H1 (cell line): ENCODE measurements at regions not wholly inside any gene's neighbourhood (a gene's known extent, or its start where the extent isn't known, plus 50 kb on each side); places are given as distances from the start of the nearest gene placed in this dataset.

Experiments
- CTCF ChIA-PET: fragments of 300-600 bp; sonication (Branson Sonifier 250); formaldehyde crosslinking; loops from one replicate; lab custom pipeline; 2021; ENCODE audit not compliant: partially characterized antibody; lab: Charles Lee
- POLR2A ChIA-PET: fragments of 300-600 bp; sonication (Branson Sonifier 250); formaldehyde crosslinking; loops from one replicate; lab custom pipeline; 2021; ENCODE audit warnings: inconsistent platforms; ENCODE audit not compliant: partially characterized antibody; lab: Charles Lee
- DNase-seq, 2 experiments: peaks; one replicate each; pipeline versions ENCODE4 v3.0.0 to v3.0.0-alpha.2; 2010 to 2022; ENCODE audit warnings: low spot score in 2 of 2, low read depth in 1 of 2, mixed read lengths in 1 of 2
- FAIRE-seq: peaks from 2 replicates; lab custom pipeline; 2011; peaks lifted over from hg19 to GRCh38; lab: Jason Lieb, UNC
- H2AFZ ChIP-seq: 2 replicates; pipeline ENCODE4 v1.8.1; 2012; ENCODE audit warnings: low read length, inconsistent platforms
- H2AK5ac ChIP-seq: 2 replicates; pipeline ENCODE4 v1.6.1; 2013; ENCODE audit warnings: low read depth, low read length
- H2BK120ac ChIP-seq: replicated peaks from 2 replicates; pipeline ENCODE3; 2013; ENCODE audit warnings: low read depth, low read length, inconsistent platforms
- H2BK12ac ChIP-seq: 2 replicates; pipeline ENCODE4 v1.6.1; 2013; ENCODE audit warnings: low read depth, low read length
- H2BK15ac ChIP-seq: 2 replicates; pipeline ENCODE4 v1.6.1; 2013; ENCODE audit warnings: low read length
- H2BK20ac ChIP-seq: 2 replicates; pipeline ENCODE4 v1.6.1; 2013; ENCODE audit warnings: low read length
- H2BK5ac ChIP-seq: 2 replicates; pipeline ENCODE4 v1.6.1; 2013; ENCODE audit warnings: low read depth, low read length
- H3K14ac ChIP-seq: 2 replicates; pipeline ENCODE4 v1.6.1; 2013; ENCODE audit warnings: inconsistent platforms; ENCODE audit not compliant: insufficient read length
- H3K18ac ChIP-seq: 2 replicates; pipeline ENCODE4 v1.6.1; 2013; ENCODE audit warnings: low read length; ENCODE audit errors: extremely low read depth
- H3K23ac ChIP-seq: 2 replicates; pipeline ENCODE4 v1.6.1; 2013; ENCODE audit warnings: inconsistent platforms; ENCODE audit not compliant: insufficient read length
- H3K23me2 ChIP-seq: 2 replicates; pipeline ENCODE4 v1.6.1; 2013; ENCODE audit warnings: low read depth, low read length
- H3K27ac ChIP-seq: 2 replicates; pipeline ENCODE4 v1.6.1; 2011; ENCODE audit warnings: low read depth, low read length, inconsistent platforms
- H3K27me3 ChIP-seq, 4 experiments: replicated peaks in 1 of 4; 1 replicate in 1 of 4; 2 replicates in 3 of 4; pipeline versions ENCODE4 v1.6.1 to v1.8.1; 2011 to 2013; ENCODE audit warnings: low read length in 3 of 4, mild to moderate bottlenecking in 3 of 4, inconsistent platforms in 2 of 4, mixed read lengths in 2 of 4, moderate library complexity in 1 of 4; ENCODE audit not compliant: control insufficient read depth in 3 of 4, insufficient read depth in 3 of 4; ENCODE audit errors: extremely low read depth in 1 of 4
- H3K36me3 ChIP-seq, 4 experiments: 2 replicates each; pipeline versions ENCODE4 v1.6.1 to v1.8.1; 2011 to 2013; ENCODE audit warnings: mild to moderate bottlenecking in 4 of 4, low read length in 3 of 4, moderate library complexity in 2 of 4, control low read depth in 1 of 4, inconsistent platforms in 1 of 4; ENCODE audit not compliant: insufficient read depth in 4 of 4, control insufficient read depth in 2 of 4
- H3K4ac ChIP-seq: replicated peaks from 2 replicates; pipeline ENCODE3; 2013; ENCODE audit warnings: low read length, low read depth, mixed read lengths, inconsistent platforms; ENCODE audit not compliant: insufficient read length
- H3K4me1 ChIP-seq, 4 experiments: replicated peaks in 1 of 4; 1 replicate in 1 of 4; 2 replicates in 3 of 4; pipeline versions ENCODE4 v1.6.1 to v1.8.1; 2011 to 2013; ENCODE audit warnings: low read length in 3 of 4, inconsistent platforms in 2 of 4, mixed read lengths in 1 of 4; ENCODE audit not compliant: insufficient read depth in 4 of 4, control insufficient read depth in 3 of 4
- H3K4me2 ChIP-seq, 2 experiments: 2 replicates each; pipeline versions ENCODE4 v1.6.1 to v1.8.1; 2011 to 2013; ENCODE audit warnings: low read depth in 2 of 2, low read length in 2 of 2, control low read depth in 1 of 2, inconsistent platforms in 1 of 2, mild to moderate bottlenecking in 1 of 2; ENCODE audit not compliant: insufficient read depth in 1 of 2
- H3K4me3 ChIP-seq, 4 experiments: fragments of 200-600, 300-600 bp in 1 of 4; sonication (generic), shearing (Covaris generic), sonication (Bioruptor Twin) in 1 of 4; 2 replicates each; pipeline versions ENCODE4 v1.5.1 to v1.8.1; 2011 to 2016; ENCODE audit warnings: low read length in 4 of 4, low read depth in 3 of 4, control low read depth in 2 of 4, inconsistent platforms in 2 of 4, mild to moderate bottlenecking in 2 of 4, mixed read lengths in 1 of 4, moderate library complexity in 1 of 4; ENCODE audit not compliant: insufficient read depth in 2 of 4; ENCODE audit errors: extremely low read depth in 1 of 4
- H3K56ac ChIP-seq: replicated peaks from 2 replicates; pipeline ENCODE3; 2013; ENCODE audit warnings: low read depth, mild to moderate bottlenecking, mixed read lengths, low read length, inconsistent platforms; ENCODE audit not compliant: insufficient read length
- H3K79me1 ChIP-seq: 2 replicates; pipeline ENCODE4 v1.6.1; 2013; ENCODE audit warnings: low read depth, low read length, control low read depth
- H3K79me2 ChIP-seq, 2 experiments: 2 replicates each; pipeline versions ENCODE4 v1.6.1 to v1.8.1; 2012 to 2013; ENCODE audit warnings: low read length in 2 of 2, mild to moderate bottlenecking in 2 of 2, inconsistent platforms in 1 of 2; ENCODE audit not compliant: insufficient read depth in 2 of 2, control insufficient read depth in 1 of 2
- H3K9ac ChIP-seq, 4 experiments: replicated peaks in 1 of 4; 1 replicate in 1 of 4; 2 replicates in 3 of 4; pipeline versions ENCODE4 v1.6.1 to v1.8.1; 2011 to 2013; ENCODE audit warnings: low read depth in 3 of 4, low read length in 3 of 4, control low read depth in 2 of 4, mild to moderate bottlenecking in 2 of 4, moderate library complexity in 2 of 4, inconsistent platforms in 1 of 4; ENCODE audit errors: extremely low read depth in 1 of 4
- H3K9me3 ChIP-seq, 2 experiments: 2 replicates each; pipeline versions ENCODE4 v1.6.1 to v1.8.1; 2012 to 2013; ENCODE audit warnings: mild to moderate bottlenecking in 2 of 2, moderate library complexity in 2 of 2, control low read depth in 1 of 2, inconsistent platforms in 1 of 2, low read depth in 1 of 2, low read length in 1 of 2, mixed read lengths in 1 of 2; ENCODE audit not compliant: insufficient read depth in 2 of 2
- H4K20me1 ChIP-seq, 2 experiments: replicated peaks in 1 of 2; 2 replicates each; pipeline versions ENCODE3 to v1.8.1; 2011 to 2013; ENCODE audit warnings: inconsistent platforms in 2 of 2, low read length in 2 of 2, mild to moderate bottlenecking in 1 of 2; ENCODE audit not compliant: insufficient read depth in 2 of 2, control insufficient read depth in 1 of 2
- H4K5ac ChIP-seq: 2 replicates; pipeline ENCODE4 v1.6.1; 2013; ENCODE audit warnings: low read length, low read depth, mixed read lengths, inconsistent platforms; ENCODE audit not compliant: insufficient read length
- H4K8ac ChIP-seq: 2 replicates; pipeline ENCODE4 v1.8.0; 2013; ENCODE audit warnings: mild to moderate bottlenecking, moderate library complexity, low read length, inconsistent platforms; ENCODE audit not compliant: insufficient read depth; ENCODE audit errors: extremely low read depth
- H4K91ac ChIP-seq: replicated peaks from 2 replicates; pipeline ENCODE3; 2013; ENCODE audit warnings: low read length, mixed read lengths, inconsistent platforms; ENCODE audit not compliant: insufficient read length
- ASH2L ChIP-seq: fragments of 200-600, 300-600 bp; sonication (generic); IDR thresholded peaks from one replicate; pipeline ENCODE4 v1.7.1; 2017; ENCODE audit warnings: low read length
- EP300 ChIP-seq, 2 experiments: IDR thresholded peaks; 1 replicate in 1 of 2; 2 replicates in 1 of 2; pipeline ENCODE4 v1.6.1; 2011 to 2012; ENCODE audit warnings: low read depth in 2 of 2, low read length in 2 of 2, mild to moderate bottlenecking in 2 of 2, borderline replicate concordance in 1 of 2, inconsistent platforms in 1 of 2, moderate library complexity in 1 of 2
- FOSL1 ChIP-seq: IDR thresholded peaks from 2 replicates; pipeline ENCODE4 v1.6.1; 2011; ENCODE audit warnings: mild to moderate bottlenecking, low read depth, low read length, moderate library complexity; ENCODE audit not compliant: insufficient read depth
- GABPA ChIP-seq: IDR thresholded peaks from 2 replicates; pipeline ENCODE4 v1.6.1; 2011; ENCODE audit warnings: mild to moderate bottlenecking, low read length, moderate library complexity, borderline replicate concordance; ENCODE audit not compliant: insufficient read depth
- JUN ChIP-seq: IDR thresholded peaks from 2 replicates; pipeline ENCODE4 v1.6.1; 2011; ENCODE audit warnings: low read depth, mild to moderate bottlenecking, improper control_type of control experiment, low read length
- JUND ChIP-seq: IDR thresholded peaks from 2 replicates; pipeline ENCODE4 v1.6.1; 2011; ENCODE audit warnings: mild to moderate bottlenecking, improper control_type of control experiment, low read length
- KDM5A ChIP-seq: fragments of 200-600 bp; IDR thresholded peaks from 2 replicates; pipeline ENCODE4 v1.7.1; 2012; ENCODE audit warnings: mild to moderate bottlenecking, low read length, inconsistent platforms, mixed read lengths
- RAD21 ChIP-seq, 2 experiments: IDR thresholded peaks in 1 of 2; conservative IDR thresholded peaks in 1 of 2; 2 replicates each; pipeline ENCODE4 v1.6.1; 2011; ENCODE audit warnings: low read depth in 2 of 2, low read length in 2 of 2, improper control_type of control experiment in 1 of 2, inconsistent platforms in 1 of 2, mild to moderate bottlenecking in 1 of 2, moderate library complexity in 1 of 2
- RNF2 ChIP-seq: fragments of 200-900, 300-1000 bp; sonication (generic); IDR thresholded peaks from 2 replicates; pipeline ENCODE4 v1.7.1; 2016; ENCODE audit warnings: borderline replicate concordance, low read depth, mild to moderate bottlenecking, antibody characterized with exemption, low read length; ENCODE audit not compliant: poor library complexity, severe bottlenecking; ENCODE audit errors: missing control alignments
- SIX5 ChIP-seq: IDR thresholded peaks from 2 replicates; pipeline ENCODE4 v1.6.1; 2011; ENCODE audit warnings: mild to moderate bottlenecking, low read depth, low read length
- SRF ChIP-seq: IDR thresholded peaks from 2 replicates; pipeline ENCODE4 v1.6.1; 2011; ENCODE audit warnings: mild to moderate bottlenecking, low read depth, low read length, moderate library complexity
- SUZ12 ChIP-seq: fragments of 200-600 bp; sonication (generic); IDR thresholded peaks from 2 replicates; pipeline ENCODE4 v1.6.1; 2012; ENCODE audit warnings: mild to moderate bottlenecking, inconsistent platforms, low read length, moderate library complexity, mixed read lengths
- TBP ChIP-seq: IDR thresholded peaks from 2 replicates; pipeline ENCODE4 v1.6.1; 2011; ENCODE audit warnings: low read depth, low read length, improper control_type of control experiment
- ZNF274 ChIP-seq: IDR thresholded peaks from 2 replicates; pipeline ENCODE4 v1.7.0; 2012; ENCODE audit warnings: low read length, borderline replicate concordance; ENCODE audit errors: extremely low read depth
- WGBS, 2 experiments: shearing (Covaris generic) in 1 of 2; methylation state at CpG; one replicate each; pipeline versions ENCODE4 v1.1.6 to v1.1.7; 2013 to 2015; ENCODE audit warnings: low lambda C conversion rate in 2 of 2, mixed read lengths in 2 of 2, inconsistent platforms in 1 of 2, low coverage in 1 of 2, missing lambda C conversion rate in 1 of 2; ENCODE audit not compliant: insufficient replicate concordance in 2 of 2, insufficient coverage in 1 of 2, insufficient read length in 1 of 2; ENCODE audit errors: extremely low coverage in 1 of 2, missing lambda C conversion rate in 1 of 2; 5-methylcytosine and 5-hydroxymethylcytosine counted together

- no peak overlapping the region for H2BK12ac ChIP-seq
- H3K23ac ChIP-seq, result no peak overlapping the region
- no peak overlapping the region for H2BK120ac ChIP-seq
- POLR2A ChIA-PET, result no interaction called here
- no peak overlapping the region for H2BK20ac ChIP-seq
- no peak overlapping the region for H3K4ac ChIP-seq
- H3K4me1 ChIP-seq, result no peaks in the 10 kb centered on the region
- no peak overlapping the region for H2AK5ac ChIP-seq
- H4K91ac ChIP-seq, result no peak overlapping the region
- no peaks in the 10 kb centered on the region for H3K36me3 ChIP-seq
- H3K4me2 ChIP-seq, result no peak overlapping the region
- H3K4me3 ChIP-seq, result no peak overlapping the region
- DNase-seq, result no peak
- no peak overlapping the region for H3K27ac ChIP-seq
- H2BK5ac ChIP-seq, result no peak overlapping the region
- H4K20me1 ChIP-seq, result no peaks in the 10 kb centered on the region
- no peak overlapping the region for H3K56ac ChIP-seq
- H3K27me3 ChIP-seq, result no peaks in the 10 kb centered on the region
- no peaks in the 10 kb centered on the region for H3K79me1 ChIP-seq
- no peaks in the 10 kb centered on the region for H3K79me2 ChIP-seq
- no peak for TF ChIP-seq GABPA
- no peak for TF ChIP-seq JUN
- TF ChIP-seq RAD21 (IDR thresholded peaks at IDR 0.05 in 1 of 2, conservative IDR thresholded peaks at IDR 0.05 in 1 of 2; ENCODE audit: low read depth in 2 of 2, low read length in 2 of 2), result no peak
- no peak for TF ChIP-seq SRF
- TF ChIP-seq ZNF274, result no peak
- no peak for TF ChIP-seq FOSL1
- TF ChIP-seq SIX5, result no peak
- TF ChIP-seq ASH2L, result no peak
- TF ChIP-seq KDM5A, result no peak
- TF ChIP-seq EP300 (IDR thresholded peaks at IDR 0.05; ENCODE audit: borderline replicate concordance in 1 of 2, low read depth in 2 of 2, low read length in 2 of 2), result no peak
- no peak for TF ChIP-seq JUND
- no peak for TF ChIP-seq SUZ12
- TF ChIP-seq TBP, result no peak
- no peak for TF ChIP-seq RNF2
- TF ChIP-seq, all 59 proteins: peak for 0
- Histone ChIP-seq H3K14ac (no peak overlapping the region), H3K18ac (no peak overlapping the region), H2AFZ (no peak overlapping the region), H2BK15ac (no peak overlapping the region), H4K5ac (no peak overlapping the region), H3K9ac (no peak overlapping the region), H4K8ac (no peak overlapping the region), H3K23me2 (no peaks in the 10 kb centered on the region), H3K9me3 (no peaks in the 10 kb centered on the region; a peak in 1 of 4 replicates)
- CTCF ChIA-PET, result no interaction called here
- FAIRE-seq, result no peak
- 93% methylated on average over 4 of the region's 4 CpGs; no CpG with 5 or more reads in 1 of the 2 experiments for WGBS, 2 experiments
Measured at GRCh38 chr5:124859027-124859426, 112.6 kb upstream of the ZNF608 start.
